GM06990 (cell line): ENCODE measurements at regions not wholly inside any gene's neighbourhood (a gene's known extent, or its start where the extent isn't known, plus 50 kb on each side); places are given as distances from the start of the nearest gene placed in this dataset.

Experiments
- DNase-seq: peaks from one replicate; pipeline ENCODE4 v3.0.0-alpha.2; 2011; ENCODE audit not compliant: insufficient read length; ENCODE audit errors: extremely low read depth
- H3K27me3 ChIP-seq: replicated peaks from 2 replicates; pipeline ENCODE4 v1.6.0; 2011; ENCODE audit warnings: low read length; ENCODE audit not compliant: control insufficient read depth, insufficient read depth
- H3K36me3 ChIP-seq: 2 replicates; pipeline ENCODE4 v1.5.1; 2011; ENCODE audit warnings: low read length; ENCODE audit not compliant: control insufficient read depth, insufficient read depth
- H3K4me3 ChIP-seq: replicated peaks from 2 replicates; pipeline ENCODE4 v1.5.1; 2011; ENCODE audit warnings: low read depth, mild to moderate bottlenecking, control low read depth, low read length
- TF ChIP-seq, protein P1 (sequence below): IDR thresholded peaks from 2 replicates; pipeline ENCODE4 v1.5.1; 2011; ENCODE audit warnings: low read length, control low read depth, mild to moderate bottlenecking, inconsistent platforms; ENCODE audit not compliant: insufficient read depth, poor library complexity, severe bottlenecking

DNA sequence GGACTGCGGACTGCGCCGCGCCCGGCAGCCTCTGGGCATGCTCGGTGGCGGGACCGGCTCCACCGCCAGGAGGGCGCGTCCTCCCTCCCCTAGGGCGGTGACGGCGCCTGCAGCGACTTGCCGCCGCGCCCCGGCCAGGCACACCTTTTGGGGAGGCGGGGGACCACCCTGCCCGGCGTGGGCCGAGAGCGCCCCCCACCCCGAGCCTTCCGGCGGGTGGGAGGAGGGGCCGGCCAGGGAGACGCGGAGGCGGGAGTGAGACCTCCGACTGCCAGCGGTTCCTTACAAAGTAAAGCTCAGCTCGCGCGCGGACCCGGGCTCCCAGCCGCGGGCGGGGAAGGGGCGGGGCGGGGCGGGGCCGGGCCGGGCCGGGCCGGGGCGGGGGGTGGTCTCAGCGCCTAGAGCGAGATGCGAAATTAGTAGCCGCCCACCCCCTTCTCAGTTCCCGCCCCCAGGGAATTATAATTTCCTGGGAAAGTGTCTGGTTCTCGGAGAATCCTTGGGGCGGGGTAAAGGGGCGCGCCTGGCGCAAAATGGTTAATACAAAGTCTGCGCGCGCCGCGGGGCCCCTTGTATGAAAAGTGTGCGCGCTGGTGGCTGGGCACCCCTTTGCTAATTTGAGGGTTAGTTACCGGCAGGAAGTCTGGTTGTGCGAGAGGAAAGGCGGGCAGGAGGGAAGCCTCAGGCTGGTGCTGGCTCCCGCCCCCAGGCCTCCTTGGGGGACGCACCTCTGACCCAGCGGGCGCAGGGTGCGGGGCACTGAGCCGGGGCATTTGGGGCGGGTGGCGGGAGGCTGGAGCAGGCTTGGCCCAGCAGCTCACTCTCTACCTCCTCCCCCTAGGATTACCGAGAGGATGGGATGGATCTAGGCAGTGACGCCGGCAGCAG is 224.8 kb upstream of the IL12A start:
- TF ChIP-seq, protein P1, sequence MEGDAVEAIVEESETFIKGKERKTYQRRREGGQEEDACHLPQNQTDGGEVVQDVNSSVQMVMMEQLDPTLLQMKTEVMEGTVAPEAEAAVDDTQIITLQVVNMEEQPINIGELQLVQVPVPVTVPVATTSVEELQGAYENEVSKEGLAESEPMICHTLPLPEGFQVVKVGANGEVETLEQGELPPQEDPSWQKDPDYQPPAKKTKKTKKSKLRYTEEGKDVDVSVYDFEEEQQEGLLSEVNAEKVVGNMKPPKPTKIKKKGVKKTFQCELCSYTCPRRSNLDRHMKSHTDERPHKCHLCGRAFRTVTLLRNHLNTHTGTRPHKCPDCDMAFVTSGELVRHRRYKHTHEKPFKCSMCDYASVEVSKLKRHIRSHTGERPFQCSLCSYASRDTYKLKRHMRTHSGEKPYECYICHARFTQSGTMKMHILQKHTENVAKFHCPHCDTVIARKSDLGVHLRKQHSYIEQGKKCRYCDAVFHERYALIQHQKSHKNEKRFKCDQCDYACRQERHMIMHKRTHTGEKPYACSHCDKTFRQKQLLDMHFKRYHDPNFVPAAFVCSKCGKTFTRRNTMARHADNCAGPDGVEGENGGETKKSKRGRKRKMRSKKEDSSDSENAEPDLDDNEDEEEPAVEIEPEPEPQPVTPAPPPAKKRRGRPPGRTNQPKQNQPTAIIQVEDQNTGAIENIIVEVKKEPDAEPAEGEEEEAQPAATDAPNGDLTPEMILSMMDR: no peak

DNA sequence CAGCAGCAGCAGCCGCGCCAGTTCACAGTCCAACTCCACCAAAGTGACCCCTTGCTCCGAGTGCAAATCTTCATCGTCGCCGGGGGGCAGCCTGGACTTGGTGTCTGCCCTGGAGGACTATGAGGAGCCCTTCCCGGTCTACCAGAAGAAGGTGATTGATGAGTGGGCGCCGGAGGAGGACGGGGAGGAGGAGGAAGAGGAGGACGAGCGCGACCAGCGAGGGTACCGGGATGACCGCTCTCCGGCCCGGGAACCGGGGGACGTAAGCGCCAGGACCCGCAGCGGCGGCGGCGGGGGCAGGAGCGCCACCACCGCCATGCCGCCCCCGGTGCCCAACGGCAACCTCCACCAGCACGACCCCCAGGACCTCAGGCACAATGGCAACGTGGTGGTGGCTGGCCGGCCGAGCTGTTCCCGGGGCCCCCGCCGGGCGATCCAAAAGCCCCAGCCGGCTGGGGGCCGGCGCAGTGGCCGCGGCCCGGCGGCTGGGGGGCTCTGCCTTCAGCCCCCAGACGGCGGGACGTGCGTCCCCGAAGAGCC is 224.1 kb upstream of the IL12A start:
- TF ChIP-seq, protein P1: no peak
- H3K27me3 ChIP-seq: peaks cover 5% of the 10 kb centered on the region
- peak overlapping the region; percentile 67 for H3K4me3 ChIP-seq
- H3K36me3 ChIP-seq: no peaks in the 10 kb centered on the region
- no peak for DNase-seq

More for the DNA sequence above, 224.8 kb upstream of the IL12A start:
- DNase-seq: peak; percentile 44
- Histone ChIP-seq H3K27me3 (peaks cover 5% of the 10 kb centered on the region), H3K4me3 (peak overlapping the region; percentile 67), H3K36me3 (no peaks in the 10 kb centered on the region)

DNA sequence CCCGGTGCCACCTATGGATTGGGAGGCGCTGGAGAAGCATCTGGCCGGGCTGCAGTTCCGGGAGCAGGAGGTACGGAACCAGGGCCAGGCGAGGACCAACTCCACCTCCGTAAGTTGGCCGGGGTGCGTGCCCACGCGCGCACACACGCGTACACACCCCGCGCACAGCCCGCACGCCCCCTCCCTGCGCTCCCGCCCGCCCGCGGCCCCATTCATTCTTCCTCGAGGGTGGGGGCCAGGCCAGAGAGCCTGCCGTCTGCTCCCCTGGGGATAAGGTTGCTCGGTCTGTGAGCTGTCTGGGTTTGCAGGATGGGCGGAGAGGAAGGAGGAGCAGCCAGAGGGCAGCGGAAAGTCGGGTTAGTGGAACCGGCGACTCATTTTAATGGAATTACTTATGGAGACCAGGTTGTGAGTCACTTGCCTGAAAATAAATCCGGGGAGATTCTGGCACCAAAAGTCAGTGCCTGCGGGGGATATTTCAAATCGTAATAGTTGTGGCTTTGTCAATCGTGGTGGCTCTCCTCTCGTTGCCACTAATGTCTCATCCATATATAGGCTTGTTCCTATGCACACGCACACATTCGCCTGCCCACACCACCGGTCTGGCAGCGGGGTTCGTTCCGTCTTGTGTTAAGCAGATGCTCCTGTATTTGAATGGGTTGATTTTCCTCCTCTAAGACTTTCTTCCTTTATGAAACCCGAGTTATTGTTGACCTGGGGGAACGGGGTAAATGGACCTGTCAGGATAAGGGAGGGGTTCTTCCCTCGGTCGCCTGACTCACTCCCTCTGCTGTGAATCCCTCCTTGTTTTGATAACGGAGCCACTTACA is 223.4 kb upstream of the IL12A start:
- H3K4me3 ChIP-seq: no peak overlapping the region; the same call in 1 of the 2 replicates
- DNase-seq: no peak
- peaks cover 5% of the 10 kb centered on the region for H3K27me3 ChIP-seq
- no peaks in the 10 kb centered on the region for H3K36me3 ChIP-seq
- TF ChIP-seq, protein P1: no peak

DNA sequence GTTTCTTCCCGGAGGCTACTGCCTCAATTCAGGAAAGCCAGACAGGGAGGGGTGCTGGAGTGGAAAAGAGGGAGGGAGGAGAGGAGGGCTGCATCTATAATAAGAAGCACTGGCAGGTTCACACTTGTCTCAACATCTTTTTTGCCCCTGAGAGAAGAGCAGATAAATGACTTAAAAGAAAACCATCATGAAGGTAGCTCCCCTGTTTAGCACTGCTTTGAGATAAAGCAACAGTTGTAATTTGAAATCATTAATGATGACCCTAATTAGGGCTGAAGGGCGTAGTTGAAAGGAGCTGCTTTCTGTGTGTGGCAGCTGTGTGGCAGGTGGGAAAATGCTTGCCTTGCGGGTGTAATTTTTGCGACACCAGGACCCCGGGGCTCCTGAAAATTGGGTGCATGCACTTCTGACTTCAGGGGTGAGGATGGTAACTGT is 222.8 kb upstream of the IL12A start:
- no peak for DNase-seq
- H3K27me3 ChIP-seq: peaks cover 5% of the 10 kb centered on the region
- no peaks in the 10 kb centered on the region for H3K36me3 ChIP-seq
- H3K4me3 ChIP-seq: no peak overlapping the region
- TF ChIP-seq, protein P1: no peak

DNA sequence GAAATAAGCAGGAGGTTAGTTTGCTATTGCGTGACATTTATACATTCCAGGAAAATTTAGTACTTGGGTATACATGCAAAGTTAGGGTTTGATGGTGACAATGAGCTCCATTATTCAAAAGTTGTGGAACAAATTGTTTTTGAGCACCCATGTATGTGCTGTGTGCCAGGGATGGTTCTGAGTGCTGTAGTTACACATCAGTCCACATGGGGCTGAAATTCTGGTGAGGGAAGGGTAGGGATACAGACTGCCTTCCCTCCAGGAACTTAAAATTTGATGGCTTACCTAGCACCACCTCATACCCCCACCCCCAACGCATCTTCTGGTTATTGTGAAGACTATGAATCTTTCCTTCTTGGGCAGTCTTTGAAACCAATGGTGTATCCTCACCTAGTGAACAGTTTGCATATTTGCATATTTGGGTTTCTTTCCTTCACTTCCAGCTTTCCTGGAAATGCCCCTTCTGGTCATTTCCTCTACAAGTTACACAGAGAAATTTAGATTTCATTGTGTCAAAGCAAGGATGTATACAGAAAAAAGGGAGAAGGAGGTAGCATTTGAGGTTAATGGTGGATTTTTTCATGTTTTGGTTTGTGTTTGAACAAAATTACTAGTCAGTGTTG is 222.0 kb upstream of the IL12A start:
- no peak for DNase-seq
- H3K4me3 ChIP-seq: no peak overlapping the region
- TF ChIP-seq, protein P1: peak; percentile 21
- H3K27me3 ChIP-seq: peaks cover 5% of the 10 kb centered on the region
- H3K36me3 ChIP-seq: no peaks in the 10 kb centered on the region
